K562 (cell line): ENCODE measurements at regions not wholly inside any gene's neighbourhood (a gene's known extent, or its start where the extent isn't known, plus 50 kb on each side); places are given as distances from the start of the nearest gene placed in this dataset.

Source experiments
- ATAC-seq: fragments of 200-7000 bp; cut with Tn5 transposase; 3 replicates; pipeline ENCODE4 v1.9.1; 2020; ENCODE audit warnings: moderate library complexity
- BruUV-seq: library from RNA; stranded (reverse); fragments of 400-500 nt; replicated peaks from 2 replicates; lab custom pipeline; 2021; lab: Mats Ljungman, UMichigan
- CTCF ChIA-PET: fragments of 300-600 bp; formaldehyde crosslinking; extraction: SDS; loops from one replicate; lab custom pipeline; 2021; ENCODE audit warnings: low intra/inter-chr PET ratio; lab: Yijun Ruan, JAX
- POLR2A ChIA-PET: fragments of 300-600, 350-650 bp; sonication (Branson Sonifier 250); formaldehyde crosslinking; extraction: SDS; loops from one replicate; lab custom pipeline; 2021; ENCODE audit warnings: antibody characterized with exemption, inconsistent platforms; lab: Yijun Ruan, JAX
- DNase-seq, 4 experiments: peaks; one replicate each; pipeline versions ENCODE4 v3.0.0 to v3.0.0-alpha.2; 2011 to 2018; ENCODE audit warnings: low spot score in 3 of 4, mixed read lengths in 3 of 4; ENCODE audit errors: extremely low read depth in 1 of 4
- FAIRE-seq: peaks from 2 replicates; lab custom pipeline; 2011; peaks lifted over from hg19 to GRCh38; lab: Jason Lieb, UNC
- H2AFZ ChIP-seq: 2 replicates; pipeline ENCODE4 v1.6.0; 2011; ENCODE audit warnings: low read depth, low read length, control low read depth, inconsistent platforms
- H3K27ac ChIP-seq: fragments of 200-600 bp; 3 replicates; pipeline ENCODE4 v1.8.0; 2011; ENCODE audit warnings: low read depth, mild to moderate bottlenecking, control low read depth, inconsistent platforms, low read length, moderate library complexity, mixed read lengths; ENCODE audit errors: extremely low read depth
- H3K27me3 ChIP-seq, 2 experiments: fragments of 300-600 bp in 1 of 2; 2 replicates in 1 of 2; 3 replicates in 1 of 2; pipeline versions ENCODE4 v1.6.0 to v1.8.0; 2011; ENCODE audit warnings: inconsistent platforms in 2 of 2, low read length in 2 of 2, mild to moderate bottlenecking in 1 of 2, mixed read lengths in 1 of 2, moderate library complexity in 1 of 2; ENCODE audit not compliant: control insufficient read depth in 2 of 2, insufficient read depth in 2 of 2
- H3K36me3 ChIP-seq: fragments of 300-600 bp; 3 replicates; pipeline ENCODE4 v1.8.0; 2011; ENCODE audit warnings: mild to moderate bottlenecking, low read length, inconsistent platforms; ENCODE audit not compliant: control insufficient read depth, insufficient read depth
- H3K4me1 ChIP-seq, 2 experiments: fragments of 200-600 bp in 1 of 2; replicated peaks in 1 of 2; 2 replicates in 1 of 2; 3 replicates in 1 of 2; pipeline versions ENCODE4 v1.5.1 to v1.8.0; 2011; ENCODE audit warnings: inconsistent platforms in 2 of 2, low read length in 2 of 2, mild to moderate bottlenecking in 1 of 2, mixed read lengths in 1 of 2, moderate library complexity in 1 of 2; ENCODE audit not compliant: control insufficient read depth in 2 of 2, insufficient read depth in 2 of 2
- H3K4me2 ChIP-seq: 2 replicates; pipeline ENCODE4 v1.6.1; 2011; ENCODE audit warnings: low read length, control low read depth, inconsistent platforms, mixed read lengths; ENCODE audit not compliant: insufficient read depth
- H3K4me3 ChIP-seq: fragments of 200-600 bp; sonication (generic), shearing (Covaris generic); 2 replicates; pipeline ENCODE4 v1.5.1; 2016; ENCODE audit warnings: control low read depth, inconsistent platforms
- H3K79me2 ChIP-seq: fragments of 200-600 bp; 3 replicates; pipeline ENCODE4 v1.8.0; 2011; ENCODE audit warnings: low read length, inconsistent platforms; ENCODE audit not compliant: control insufficient read depth, insufficient read depth
- H3K9ac ChIP-seq, 2 experiments: 2 replicates each; pipeline versions ENCODE4 v1.6.0 to v1.6.1; 2011; ENCODE audit warnings: low read depth in 2 of 2, low read length in 2 of 2, control low read depth in 1 of 2, inconsistent platforms in 1 of 2, mild to moderate bottlenecking in 1 of 2, mixed read lengths in 1 of 2; ENCODE audit not compliant: insufficient read depth in 1 of 2
- H3K9me1 ChIP-seq: one replicate; pipeline ENCODE4 v1.6.0; 2011; ENCODE audit warnings: inconsistent platforms, mild to moderate bottlenecking, low read length, moderate library complexity; ENCODE audit not compliant: control insufficient read depth, insufficient read depth
- H3K9me3 ChIP-seq: replicated peaks from 2 replicates; pipeline ENCODE4 v1.5.1; 2011; ENCODE audit warnings: low read depth, low read length, inconsistent platforms; ENCODE audit not compliant: control insufficient read depth, insufficient read depth
- H4K20me1 ChIP-seq: replicated peaks from 2 replicates; pipeline ENCODE4 v1.6.1; 2011; ENCODE audit warnings: low read length, inconsistent platforms, mixed read lengths; ENCODE audit not compliant: control insufficient read depth, insufficient read depth
- ATF7 ChIP-seq: fragments of 450-650 bp; IDR thresholded peaks from 2 replicates; pipeline ENCODE4 v1.7.1; 2014; ENCODE audit warnings: mild to moderate bottlenecking, moderate library complexity
- CHD2 ChIP-seq: IDR thresholded peaks from 2 replicates; pipeline ENCODE4 v1.6.1; 2011; ENCODE audit warnings: low read depth, low read length
- CTBP1 ChIP-seq: fragments of 450-650 bp; IDR thresholded peaks from 2 replicates; pipeline ENCODE4 v1.6.1; 2016; ENCODE audit warnings: borderline replicate concordance
- NFATC3 ChIP-seq: fragments of 450-650 bp; IDR thresholded peaks from 2 replicates; pipeline ENCODE4 v1.6.1; 2017; ENCODE audit warnings: mild to moderate bottlenecking
- NFXL1 ChIP-seq: fragments of 450-650 bp; formaldehyde crosslinking; IDR thresholded peaks from 2 replicates; pipeline ENCODE4 v1.4.0; 2021; ENCODE audit warnings: mild to moderate bottlenecking
- POLR3G ChIP-seq: IDR thresholded peaks from 2 replicates; pipeline ENCODE4 v1.6.1; 2011; ENCODE audit not compliant: insufficient read length, insufficient replicate concordance; ENCODE audit errors: extremely low read depth
- PURB ChIP-seq: sonication (generic); formaldehyde crosslinking; IDR thresholded peaks from 2 replicates; pipeline ENCODE4 v1.9.0; 2021; ENCODE audit warnings: low read depth, mild to moderate bottlenecking, missing genetic modification reagents
- RBM17 ChIP-seq: fragments of 200-400 bp; formaldehyde crosslinking; IDR thresholded peaks from 2 replicates; pipeline ENCODE4 v1.6.1; 2017; ENCODE audit warnings: low read depth, mild to moderate bottlenecking, low read length, borderline replicate concordance
- RFX7 ChIP-seq: fragments of 250-450 bp; sonication (Bioruptor Pico); IDR thresholded peaks from 2 replicates; pipeline ENCODE4 v1.5.1; 2021; ENCODE audit warnings: mild to moderate bottlenecking
- RUNX1 ChIP-seq: sonication (generic); IDR thresholded peaks from 2 replicates; pipeline ENCODE4 v1.6.1; 2016; ENCODE audit warnings: antibody characterized with exemption, low read depth
- SAFB2 ChIP-seq: fragments of 200-400 bp; formaldehyde crosslinking; IDR thresholded peaks from 2 replicates; pipeline ENCODE4 v1.6.1; 2018; ENCODE audit warnings: borderline replicate concordance, low read length, low read depth, moderate library complexity; ENCODE audit not compliant: severe bottlenecking
- ZC3H8 ChIP-seq: fragments of 450-650 bp; IDR thresholded peaks from 2 replicates; pipeline ENCODE4 v1.6.1; 2017
- ZNF444 ChIP-seq: fragments of 250-450 bp; sonication (Bioruptor Pico); IDR thresholded peaks from 2 replicates; pipeline ENCODE4 v1.4.0; 2020; ENCODE audit warnings: mild to moderate bottlenecking, moderate library complexity
- ZNF586 ChIP-seq: fragments of 450-650 bp; formaldehyde crosslinking; conservative IDR thresholded peaks from 2 replicates; pipeline ENCODE4 v1.4.0; 2020; ENCODE audit warnings: mild to moderate bottlenecking, moderate library complexity
- ZSCAN32 ChIP-seq: fragments of 450-650 bp; formaldehyde crosslinking; IDR thresholded peaks from 2 replicates; pipeline ENCODE4 v1.4.0; 2020; ENCODE audit warnings: mild to moderate bottlenecking, moderate library complexity
- WGBS: fragments of 100-300 bp; shearing (Covaris generic); methylation state at CpG from one replicate; pipeline ENCODE4 v1.1.6; 2016; ENCODE audit warnings: low coverage, mixed read lengths; ENCODE audit not compliant: insufficient coverage; ENCODE audit errors: missing lambda C conversion rate; 5-methylcytosine and 5-hydroxymethylcytosine counted together
- in situ Hi-C: fragments of 300-500 bp; cut with MboI; formaldehyde crosslinking; loops from 4 replicates; pipeline ENCODE4 v1.15.0; 2018; ENCODE audit warnings: inconsistent platforms, mixed read lengths
- intact Hi-C: fragments of 100-400 bp; cut with micrococcal nuclease; formaldehyde crosslinking; loops from 2 replicates; pipeline ENCODE4 v1.14.2; 2022
- TF ChIP-seq, protein P1 (sequence below): fragments of 250-450 bp; sonication (Bioruptor Pico); IDR thresholded peaks from 2 replicates; pipeline ENCODE4 v1.5.0; 2022; ENCODE audit warnings: mild to moderate bottlenecking
- TF ChIP-seq, protein P2 (sequence below): sonication (generic); formaldehyde crosslinking; IDR thresholded peaks from 2 replicates; pipeline ENCODE4 v1.8.0; 2022; ENCODE audit warnings: mild to moderate bottlenecking, low read depth, missing genetic modification reagents
- TF ChIP-seq, protein P3 (sequence below): fragments of 450-650 bp; IDR thresholded peaks from 2 replicates; pipeline ENCODE4 v1.6.1; 2016; ENCODE audit warnings: mild to moderate bottlenecking

DNA sequence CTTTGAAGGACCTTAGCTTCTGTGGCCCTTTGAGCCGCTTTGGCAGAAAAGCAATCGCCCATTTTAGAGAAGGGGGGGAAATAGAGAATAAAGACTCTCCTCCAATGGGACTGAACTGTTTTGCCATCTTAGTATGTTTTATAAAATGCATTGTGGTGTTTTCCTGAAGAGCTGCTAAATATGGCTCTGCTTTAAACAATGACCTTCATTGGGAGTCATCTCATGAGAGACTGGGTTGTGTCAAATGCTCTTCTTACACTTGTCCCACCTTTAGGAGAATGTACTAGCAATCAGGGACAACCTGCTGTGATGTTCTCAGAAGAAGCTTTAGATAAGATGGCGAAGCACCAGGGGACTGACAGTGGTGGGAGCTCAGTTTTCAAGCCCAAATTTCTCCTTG is 418.9 kb upstream of the POU3F3 start (continued):
- TF ChIP-seq CHD2 (no peak), NFXL1 (CRISPR knock-in tag) (no peak), NFATC3 (no peak), ATF7 (no peak), RFX7 (CRISPR knock-in tag) (no peak), ZNF444 (CRISPR knock-in tag) (no peak)
- TF ChIP-seq, protein P1, sequence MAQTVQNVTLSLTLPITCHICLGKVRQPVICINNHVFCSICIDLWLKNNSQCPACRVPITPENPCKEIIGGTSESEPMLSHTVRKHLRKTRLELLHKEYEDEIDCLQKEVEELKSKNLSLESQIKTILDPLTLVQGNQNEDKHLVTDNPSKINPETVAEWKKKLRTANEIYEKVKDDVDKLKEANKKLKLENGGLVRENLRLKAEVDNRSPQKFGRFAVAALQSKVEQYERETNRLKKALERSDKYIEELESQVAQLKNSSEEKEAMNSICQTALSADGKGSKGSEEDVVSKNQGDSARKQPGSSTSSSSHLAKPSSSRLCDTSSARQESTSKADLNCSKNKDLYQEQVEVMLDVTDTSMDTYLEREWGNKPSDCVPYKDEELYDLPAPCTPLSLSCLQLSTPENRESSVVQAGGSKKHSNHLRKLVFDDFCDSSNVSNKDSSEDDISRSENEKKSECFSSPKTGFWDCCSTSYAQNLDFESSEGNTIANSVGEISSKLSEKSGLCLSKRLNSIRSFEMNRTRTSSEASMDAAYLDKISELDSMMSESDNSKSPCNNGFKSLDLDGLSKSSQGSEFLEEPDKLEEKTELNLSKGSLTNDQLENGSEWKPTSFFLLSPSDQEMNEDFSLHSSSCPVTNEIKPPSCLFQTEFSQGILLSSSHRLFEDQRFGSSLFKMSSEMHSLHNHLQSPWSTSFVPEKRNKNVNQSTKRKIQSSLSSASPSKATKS: no peak

DNA sequence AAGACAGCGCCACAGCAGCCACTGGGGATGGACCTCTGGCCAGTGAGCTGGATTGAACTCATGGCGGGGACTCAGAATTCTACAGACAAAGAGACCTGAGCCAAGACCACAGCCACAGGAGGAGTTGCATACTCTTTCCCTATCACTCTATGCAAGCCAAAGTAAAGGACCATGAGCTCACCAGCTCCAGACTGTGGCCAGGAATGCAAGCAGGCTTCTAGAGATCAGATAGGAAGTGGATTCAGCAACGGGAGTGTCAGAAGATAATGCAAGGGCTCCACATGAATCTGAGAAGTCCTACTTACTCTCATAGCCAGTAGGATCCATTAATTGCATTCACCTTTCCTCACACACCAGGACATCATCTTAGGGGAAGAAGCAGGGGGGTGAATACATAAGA is 415.4 kb upstream of the POU3F3 start:
- Histone ChIP-seq H3K36me3 (no peaks in the 10 kb centered on the region), H3K27me3 (no peaks in the 10 kb centered on the region), H3K27ac (no peak overlapping the region), H4K20me1 (no peaks in the 10 kb centered on the region), H3K9me1 (no peaks in the 10 kb centered on the region), H3K9ac (no peak overlapping the region), H3K4me3 (no peak overlapping the region), H3K4me2 (no peak overlapping the region), H3K79me2 (no peaks in the 10 kb centered on the region), H3K4me1 (no peaks in the 10 kb centered on the region), H3K9me3 (no peaks in the 10 kb centered on the region), H2AFZ (no peak overlapping the region)
- 0% methylated on average over 3 of the region's 3 CpGs for WGBS
- in situ Hi-C loops: no loop called here
- CTCF ChIA-PET: no interaction called here
- intact Hi-C loops: no loop called here
- FAIRE-seq (no peak), DNase-seq (no peak), ATAC-seq (no peak)
- BruUV-seq: no TSS peak
- POLR2A ChIA-PET: no interaction called here
- TF ChIP-seq, protein P2, sequence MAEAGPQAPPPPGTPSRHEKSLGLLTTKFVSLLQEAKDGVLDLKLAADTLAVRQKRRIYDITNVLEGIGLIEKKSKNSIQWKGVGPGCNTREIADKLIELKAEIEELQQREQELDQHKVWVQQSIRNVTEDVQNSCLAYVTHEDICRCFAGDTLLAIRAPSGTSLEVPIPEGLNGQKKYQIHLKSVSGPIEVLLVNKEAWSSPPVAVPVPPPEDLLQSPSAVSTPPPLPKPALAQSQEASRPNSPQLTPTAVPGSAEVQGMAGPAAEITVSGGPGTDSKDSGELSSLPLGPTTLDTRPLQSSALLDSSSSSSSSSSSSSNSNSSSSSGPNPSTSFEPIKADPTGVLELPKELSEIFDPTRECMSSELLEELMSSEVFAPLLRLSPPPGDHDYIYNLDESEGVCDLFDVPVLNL (CRISPR knock-in tag): no peak
- TF ChIP-seq ZC3H8 (no peak), CTBP1 (no peak), RBM17 (no peak), PURB (CRISPR knock-in tag) (no peak), RUNX1 (no peak), POLR3G (no peak), SAFB2 (no peak), ZSCAN32 (CRISPR knock-in tag) (no peak), ZNF586 (CRISPR knock-in tag) (no peak)
- TF ChIP-seq, protein P3, sequence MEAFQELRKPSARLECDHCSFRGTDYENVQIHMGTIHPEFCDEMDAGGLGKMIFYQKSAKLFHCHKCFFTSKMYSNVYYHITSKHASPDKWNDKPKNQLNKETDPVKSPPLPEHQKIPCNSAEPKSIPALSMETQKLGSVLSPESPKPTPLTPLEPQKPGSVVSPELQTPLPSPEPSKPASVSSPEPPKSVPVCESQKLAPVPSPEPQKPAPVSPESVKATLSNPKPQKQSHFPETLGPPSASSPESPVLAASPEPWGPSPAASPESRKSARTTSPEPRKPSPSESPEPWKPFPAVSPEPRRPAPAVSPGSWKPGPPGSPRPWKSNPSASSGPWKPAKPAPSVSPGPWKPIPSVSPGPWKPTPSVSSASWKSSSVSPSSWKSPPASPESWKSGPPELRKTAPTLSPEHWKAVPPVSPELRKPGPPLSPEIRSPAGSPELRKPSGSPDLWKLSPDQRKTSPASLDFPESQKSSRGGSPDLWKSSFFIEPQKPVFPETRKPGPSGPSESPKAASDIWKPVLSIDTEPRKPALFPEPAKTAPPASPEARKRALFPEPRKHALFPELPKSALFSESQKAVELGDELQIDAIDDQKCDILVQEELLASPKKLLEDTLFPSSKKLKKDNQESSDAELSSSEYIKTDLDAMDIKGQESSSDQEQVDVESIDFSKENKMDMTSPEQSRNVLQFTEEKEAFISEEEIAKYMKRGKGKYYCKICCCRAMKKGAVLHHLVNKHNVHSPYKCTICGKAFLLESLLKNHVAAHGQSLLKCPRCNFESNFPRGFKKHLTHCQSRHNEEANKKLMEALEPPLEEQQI: no peak
